CD4-positive, alpha-beta T cell treated with Interleukin-17A for 4 hours (primary cell): ENCODE measurements at regions not wholly inside any gene's neighbourhood (a gene's known extent, or its start where the extent isn't known, plus 50 kb on each side); places are given as distances from the start of the nearest gene placed in this dataset.
"Not testable (repeated sequence)": the region's sequence is repeated elsewhere in the genome, so short reads cannot be mapped to it uniquely, and the experiment has no call there.

Experiments used
- DNase-seq: peaks from one replicate; pipeline ENCODE4 v3.0.0-alpha.2; 2020; ENCODE audit warnings: mixed read lengths

- no peak for DNase-seq
Observed at GRCh38 chr2:7693246-7694075, 776.2 kb downstream of the RNF144A start.

- no peak for DNase-seq
Observed at GRCh38 chr2:7694076-7694985, 777.1 kb downstream of the RNF144A start.

DNA sequence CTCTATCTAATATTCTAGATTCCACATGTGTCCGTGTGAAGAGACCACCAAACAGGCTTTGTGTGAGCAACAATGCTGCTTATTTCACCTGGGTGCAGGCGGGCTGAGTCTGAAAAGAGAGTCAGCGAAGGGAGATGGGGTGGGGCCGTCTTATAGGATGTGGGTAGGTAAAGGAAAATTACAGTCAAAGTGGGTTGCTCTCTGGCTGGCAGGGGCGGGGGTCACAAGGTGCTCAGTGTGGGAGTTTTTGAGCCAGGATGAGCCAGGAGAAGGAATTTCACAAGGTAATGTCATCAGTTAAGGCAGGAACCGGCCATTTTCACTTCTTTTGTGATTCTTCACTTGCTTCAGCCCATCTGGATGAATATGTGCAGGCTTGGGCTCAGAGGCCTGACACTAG lies 779.3 kb downstream of the RNF144A start:
- not testable (repeated sequence) for DNase-seq

GRCh38 chr2:7697052-7697451 lies 779.8 kb downstream of the RNF144A start:
- no peak for DNase-seq

- DNase-seq, result no peak
Observed at GRCh38 chr2:7701791-7702190, 784.6 kb downstream of the RNF144A start.

GRCh38 chr2:7703048-7703447 lies 785.8 kb downstream of the RNF144A start:
- no peak for DNase-seq

DNA sequence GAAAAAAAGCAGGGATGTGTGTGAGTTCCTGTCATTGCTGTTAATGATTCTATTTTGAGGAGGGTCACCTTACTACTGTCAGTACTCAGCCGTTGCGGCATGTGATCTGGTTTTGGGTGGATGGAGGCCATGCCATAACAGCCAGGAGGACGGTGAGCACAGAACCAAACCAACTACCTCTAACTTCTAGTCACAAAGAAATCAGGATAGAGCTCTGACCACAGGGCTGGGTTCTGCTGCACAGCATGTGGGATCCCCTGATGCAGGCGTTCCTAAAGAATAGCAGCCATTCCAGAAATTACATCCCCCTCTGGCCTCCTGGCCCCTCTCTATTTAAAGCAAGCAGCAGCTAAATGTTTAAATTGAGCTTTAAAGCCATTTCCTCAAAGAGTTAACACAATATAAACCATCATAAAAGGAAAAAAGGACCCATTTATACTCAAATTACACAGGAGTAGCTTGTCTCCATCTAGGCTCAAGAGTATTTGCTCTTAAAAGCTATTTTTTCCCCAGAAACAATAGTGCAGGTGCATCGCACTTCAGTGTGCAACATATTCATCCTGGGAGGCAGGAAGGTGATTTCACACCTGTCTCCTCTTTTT lies 786.4 kb downstream of the RNF144A start:
- no peak for DNase-seq

DNA sequence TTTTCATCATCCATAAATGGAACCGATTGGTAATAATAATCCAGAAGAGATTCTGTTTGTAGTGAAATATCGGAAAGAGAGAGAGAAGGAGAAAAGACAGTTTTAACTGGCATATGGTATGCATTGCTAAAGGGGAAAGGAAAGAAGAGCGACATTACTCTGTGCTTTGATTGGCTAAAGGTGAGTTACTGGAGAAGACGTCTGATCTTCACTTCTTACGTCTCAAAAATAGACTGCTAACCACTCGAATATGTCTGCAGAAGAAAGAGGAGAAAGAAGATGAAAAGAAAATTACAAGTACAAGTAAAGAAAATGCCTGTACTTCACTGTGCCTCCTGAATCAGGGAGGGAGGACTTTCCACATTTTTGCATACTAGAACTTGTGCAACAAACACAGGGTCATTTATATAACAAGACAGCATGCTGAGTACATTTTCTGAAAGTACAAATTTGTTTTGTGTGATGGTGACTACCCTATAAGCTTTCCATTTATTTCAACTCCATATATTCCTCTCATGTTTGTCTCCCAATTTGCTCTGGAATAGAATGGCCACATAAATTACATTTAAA lies 787.2 kb downstream of the RNF144A start:
- DNase-seq, result no peak

DNA sequence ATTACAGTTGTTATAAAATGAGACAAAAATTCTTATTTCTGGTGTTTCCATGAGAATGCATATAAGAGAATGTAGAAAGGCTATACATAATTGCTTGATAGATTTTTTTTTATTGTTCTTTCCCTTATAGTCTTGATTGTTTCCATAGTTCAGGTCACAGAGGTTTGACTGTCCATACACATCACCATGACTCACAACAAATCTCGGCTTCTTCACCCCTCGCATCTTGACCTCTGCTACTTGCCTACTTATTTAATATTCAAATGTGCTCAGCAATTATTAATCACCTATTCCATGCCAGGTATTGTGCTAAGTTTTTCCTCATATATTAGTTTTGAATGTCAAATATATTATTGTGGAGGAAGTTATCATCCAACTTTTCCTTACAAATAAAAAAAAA lies 789.6 kb downstream of the RNF144A start:
- no peak for DNase-seq

DNA sequence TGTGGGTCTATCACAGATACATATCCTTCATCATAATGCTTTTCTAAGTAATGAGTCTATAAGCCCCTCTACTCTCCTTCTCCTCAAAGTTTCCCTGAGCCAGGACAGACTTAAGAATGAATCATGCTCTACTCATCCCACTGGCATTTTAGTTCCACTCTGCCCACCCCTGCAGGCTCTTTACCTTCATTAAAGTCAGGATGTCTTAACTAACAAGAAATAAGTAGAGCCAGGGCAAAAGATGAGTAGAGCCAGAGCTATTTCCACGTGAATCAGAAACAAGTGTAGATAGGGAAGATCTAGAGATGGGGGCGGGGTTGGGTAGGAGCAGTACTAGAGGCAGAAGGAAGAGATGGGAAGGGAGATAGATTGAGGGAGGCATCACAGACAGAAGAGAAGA lies 790.5 kb downstream of the RNF144A start:
- no peak for DNase-seq

DNA sequence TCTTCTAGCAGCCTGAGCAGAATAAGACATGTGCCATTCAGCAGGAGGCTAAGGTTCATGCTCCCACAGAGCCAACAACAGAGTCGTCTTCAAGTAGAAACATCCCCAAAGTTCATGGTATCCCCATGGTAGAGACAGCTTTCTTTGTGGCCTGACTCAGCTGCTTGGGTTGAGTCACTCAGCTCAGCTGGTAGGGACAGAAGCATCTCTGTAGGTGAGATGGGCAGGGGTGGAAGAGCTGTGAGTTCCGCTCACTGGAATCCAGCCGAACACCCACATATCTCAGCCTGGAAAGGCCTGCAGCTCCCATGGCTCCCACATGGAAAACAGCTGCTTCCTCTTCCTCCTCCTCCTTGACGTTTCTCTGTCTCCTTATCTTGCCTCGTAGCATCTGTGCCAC lies 792.7 kb downstream of the RNF144A start:
- DNase-seq, result no peak

DNA sequence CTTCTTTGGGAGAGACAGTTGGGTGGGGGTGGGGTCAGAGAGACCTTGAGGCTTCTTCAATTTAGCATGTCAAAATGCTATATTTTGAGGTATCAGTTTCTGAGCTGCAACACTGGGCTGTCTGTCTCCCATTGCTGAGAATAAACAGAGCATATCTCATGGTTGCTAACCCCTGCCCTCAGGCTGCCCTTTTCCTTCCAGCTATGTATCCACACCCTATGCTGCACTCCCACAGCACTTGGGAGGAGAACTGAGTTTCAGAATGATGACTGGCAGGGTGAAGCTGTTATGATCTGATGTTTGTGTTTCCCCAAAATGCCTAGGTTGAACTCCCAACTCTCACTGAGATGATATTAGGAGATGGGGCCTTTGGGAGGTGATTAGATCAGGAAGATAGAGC lies 794.0 kb downstream of the RNF144A start:
- DNase-seq, result no peak

GRCh38 chr2:7719876-7720275 lies 802.7 kb downstream of the RNF144A start:
- DNase-seq, result no peak

DNA sequence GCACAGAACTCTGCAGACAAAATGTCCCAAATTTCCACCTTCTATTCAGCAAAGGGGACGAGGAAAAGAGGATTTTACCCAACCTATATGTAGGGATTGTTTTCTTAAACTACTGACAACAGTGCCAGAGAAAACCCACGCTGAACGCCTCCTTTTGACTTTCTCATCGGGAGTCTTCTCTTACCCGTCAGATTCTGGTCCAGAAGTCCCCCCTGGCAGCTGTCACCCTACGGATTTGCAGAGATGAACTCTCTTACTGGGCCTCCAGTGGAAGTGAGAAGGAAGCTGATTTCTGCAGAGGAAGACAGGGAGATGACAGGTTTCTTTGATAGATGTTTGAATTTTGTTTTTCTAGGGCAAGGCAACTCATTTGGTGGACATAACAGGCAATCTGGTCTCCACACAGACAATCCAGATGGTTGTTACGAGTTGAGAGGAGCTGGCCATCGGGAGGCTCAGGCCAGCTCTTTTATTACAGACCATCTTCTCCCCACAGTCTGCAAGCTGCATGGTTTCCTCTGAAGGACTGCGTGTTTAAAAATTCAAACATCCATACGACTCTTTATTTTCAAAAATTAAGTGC lies 804.3 kb downstream of the RNF144A start:
- no peak for DNase-seq

DNA sequence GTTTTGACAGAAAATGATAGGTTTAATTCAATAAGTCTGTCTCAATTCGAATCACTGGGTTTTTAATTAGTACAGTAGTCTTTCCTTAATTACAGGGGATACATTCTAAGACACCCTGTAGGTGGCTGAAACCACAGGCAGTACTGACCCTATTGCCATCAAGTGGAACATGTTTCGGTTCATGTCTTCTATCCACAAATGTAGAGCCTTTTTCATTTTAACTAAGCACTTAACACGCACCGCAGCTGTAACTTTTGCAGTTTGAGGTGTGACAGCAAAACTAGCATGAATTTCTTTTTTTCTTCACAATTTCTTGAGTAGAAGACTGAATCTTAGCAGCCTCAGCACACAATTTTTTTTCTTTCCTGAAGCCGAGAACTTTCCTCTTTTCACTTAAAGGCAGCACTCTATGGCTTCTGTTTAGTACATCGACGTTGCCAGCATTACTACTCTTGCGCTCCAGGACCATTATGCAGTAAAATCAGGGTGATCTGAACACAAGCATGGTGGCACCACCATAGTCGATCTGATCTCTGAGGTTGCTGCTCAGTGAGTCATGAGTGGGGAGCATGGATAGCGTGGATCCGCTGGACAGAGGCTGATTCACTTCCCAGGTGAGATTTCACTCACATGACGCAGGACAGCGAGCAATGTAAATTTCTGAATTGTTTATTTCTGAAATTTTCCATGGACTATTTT lies 805.1 kb downstream of the RNF144A start:
- no peak for DNase-seq

DNA sequence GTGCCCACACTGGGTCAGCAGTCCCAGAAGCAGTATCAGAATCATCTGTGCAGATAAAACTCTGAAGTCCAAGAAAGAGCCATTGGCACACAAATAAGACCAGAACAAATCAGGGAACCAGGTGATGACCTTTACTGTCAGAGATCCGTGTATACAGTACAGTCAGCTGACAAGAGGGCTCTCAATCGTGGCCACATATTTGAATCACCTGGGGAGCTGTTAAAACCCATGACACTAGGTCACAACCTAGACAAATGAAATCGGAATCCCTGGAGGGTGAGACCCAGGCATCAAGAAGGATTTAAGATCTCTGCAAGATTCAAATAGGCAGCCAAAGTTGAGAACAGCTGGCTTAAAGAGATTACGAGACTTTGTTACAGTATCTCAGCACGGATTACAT lies 807.1 kb downstream of the RNF144A start:
- no peak for DNase-seq

DNA sequence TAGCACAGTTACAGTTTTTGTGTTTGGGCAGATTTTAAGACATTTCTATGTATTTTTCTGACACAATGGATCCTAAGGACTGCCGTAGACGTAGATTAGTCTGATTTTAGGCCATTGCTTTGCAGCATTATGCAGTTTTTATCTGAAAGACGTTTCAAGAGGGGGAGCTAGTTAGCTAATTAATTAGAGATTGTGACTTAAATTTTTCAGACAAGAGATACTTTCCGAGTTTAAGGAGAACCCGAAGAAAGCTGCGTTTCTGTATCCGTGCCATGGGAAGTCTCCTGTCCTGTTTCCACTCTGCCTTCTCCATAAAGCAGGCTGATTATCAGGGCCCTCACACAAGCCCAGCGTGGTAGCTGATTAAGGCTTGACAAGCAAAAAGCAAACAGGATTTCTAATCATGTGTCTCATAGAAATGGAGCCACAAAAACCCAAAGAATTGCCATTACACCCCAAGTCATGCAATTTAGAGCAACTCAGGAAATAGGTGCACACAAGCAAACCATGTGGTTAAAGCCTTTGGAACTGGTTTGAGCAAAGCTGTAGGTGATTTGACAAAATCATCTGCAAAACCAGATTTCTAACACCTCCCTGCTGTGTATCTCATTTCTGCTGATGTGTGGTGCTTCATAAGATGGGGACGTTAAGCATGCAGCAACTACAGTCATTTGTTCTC lies 808.1 kb downstream of the RNF144A start:
- DNase-seq, result peak; percentile 19

GRCh38 chr2:7725850-7726242 lies 808.6 kb downstream of the RNF144A start:
- no peak for DNase-seq

- DNase-seq, result no peak
Observed at GRCh38 chr2:7726989-7727388, 809.8 kb downstream of the RNF144A start.

- no peak for DNase-seq
Observed at GRCh38 chr2:7728388-7728787, 811.2 kb downstream of the RNF144A start.

GRCh38 chr2:7730449-7730848 lies 813.2 kb downstream of the RNF144A start:
- DNase-seq, result peak; percentile 44

GRCh38 chr2:7730990-7731389 lies 813.8 kb downstream of the RNF144A start:
- DNase-seq, result no peak
